ENCODE measurements at regions not wholly inside any gene's neighbourhood (a gene's known extent, or its start where the extent isn't known, plus 50 kb on each side); places are given as distances from the start of the nearest gene placed in this dataset.

GRCh38 chr9:135256581-135257354 is 169.3 kb downstream of the OLFM1 start:
- H3K27ac ChIP-seq (ENCODE audit: low read depth, low read length): no peak overlapping the region
- H3K4me3 ChIP-seq (ENCODE audit: low read depth, low read length): no peak overlapping the region
- no peak overlapping the region for H3K9ac ChIP-seq (ENCODE audit: low read depth, low read length)
- H3K9me3 ChIP-seq (ENCODE audit: control insufficient read depth, insufficient read depth, low read length): no peaks in the 10 kb centered on the region
- peaks cover 12% of the 10 kb centered on the region; the same call in 1 of the 2 replicates for H3K4me1 ChIP-seq (ENCODE audit: control insufficient read depth, insufficient read depth, low read length)
- no peaks in the 10 kb centered on the region for H3K27me3 ChIP-seq (ENCODE audit: control insufficient read depth, insufficient read depth, low read length)
- H3K36me3 ChIP-seq (ENCODE audit: control insufficient read depth, insufficient read depth, low read length): no peaks in the 10 kb centered on the region

GRCh38 chr9:135258461-135258860 is 171.0 kb downstream of the OLFM1 start:
- Histone ChIP-seq H3K27ac (ENCODE audit: low read depth, low read length) (no peak overlapping the region), H3K9me3 (ENCODE audit: control insufficient read depth, insufficient read depth, low read length) (no peaks in the 10 kb centered on the region), H3K27me3 (ENCODE audit: control insufficient read depth, insufficient read depth, low read length) (no peaks in the 10 kb centered on the region), H3K4me3 (ENCODE audit: low read depth, low read length) (no peak overlapping the region), H3K9ac (ENCODE audit: low read depth, low read length) (no peak overlapping the region), H3K4me1 (ENCODE audit: control insufficient read depth, insufficient read depth, low read length) (peaks cover 6% of the 10 kb centered on the region; the same call in 1 of the 2 replicates), H3K36me3 (ENCODE audit: control insufficient read depth, insufficient read depth, low read length) (no peaks in the 10 kb centered on the region)

GRCh38 chr9:135259273-135259672 is 171.8 kb downstream of the OLFM1 start:
- no peak overlapping the region for H3K4me3 ChIP-seq (ENCODE audit: low read depth, low read length)
- no peaks in the 10 kb centered on the region for H3K36me3 ChIP-seq (ENCODE audit: control insufficient read depth, insufficient read depth, low read length)
- no peak overlapping the region for H3K27ac ChIP-seq (ENCODE audit: low read depth, low read length)
- no peaks in the 10 kb centered on the region for H3K9me3 ChIP-seq (ENCODE audit: control insufficient read depth, insufficient read depth, low read length)
- H3K9ac ChIP-seq (ENCODE audit: low read depth, low read length): no peak overlapping the region
- H3K27me3 ChIP-seq (ENCODE audit: control insufficient read depth, insufficient read depth, low read length): no peaks in the 10 kb centered on the region
- H3K4me1 ChIP-seq (ENCODE audit: control insufficient read depth, insufficient read depth, low read length): peaks cover 6% of the 10 kb centered on the region; the same call in 1 of the 2 replicates

- no peak overlapping the region for H3K27ac ChIP-seq (ENCODE audit: low read depth, low read length)
- H3K4me1 ChIP-seq (ENCODE audit: control insufficient read depth, insufficient read depth, low read length): peaks cover 6% of the 10 kb centered on the region; the same call in 1 of the 2 replicates
- H3K27me3 ChIP-seq (ENCODE audit: control insufficient read depth, insufficient read depth, low read length): no peaks in the 10 kb centered on the region
- H3K9me3 ChIP-seq (ENCODE audit: control insufficient read depth, insufficient read depth, low read length): no peaks in the 10 kb centered on the region
- no peak overlapping the region for H3K9ac ChIP-seq (ENCODE audit: low read depth, low read length)
- H3K36me3 ChIP-seq (ENCODE audit: control insufficient read depth, insufficient read depth, low read length): no peaks in the 10 kb centered on the region
- H3K4me3 ChIP-seq (ENCODE audit: low read depth, low read length): no peak overlapping the region
Measured at GRCh38 chr9:135260221-135261180, 173.0 kb downstream of the OLFM1 start.

GRCh38 chr9:135262248-135262647 is 174.8 kb downstream of the OLFM1 start:
- no peaks in the 10 kb centered on the region for H3K27me3 ChIP-seq (ENCODE audit: control insufficient read depth, insufficient read depth, low read length)
- H3K9ac ChIP-seq (ENCODE audit: low read depth, low read length): no peak overlapping the region
- peaks cover 6% of the 10 kb centered on the region; the same call in 1 of the 2 replicates for H3K4me1 ChIP-seq (ENCODE audit: control insufficient read depth, insufficient read depth, low read length)
- H3K27ac ChIP-seq (ENCODE audit: low read depth, low read length): no peak overlapping the region
- H3K9me3 ChIP-seq (ENCODE audit: control insufficient read depth, insufficient read depth, low read length): no peaks in the 10 kb centered on the region
- no peak overlapping the region for H3K4me3 ChIP-seq (ENCODE audit: low read depth, low read length)
- H3K36me3 ChIP-seq (ENCODE audit: control insufficient read depth, insufficient read depth, low read length): no peaks in the 10 kb centered on the region

GRCh38 chr9:135263511-135263910 is 176.0 kb downstream of the OLFM1 start:
- Histone ChIP-seq H3K4me3 (ENCODE audit: low read depth, low read length) (no peak overlapping the region), H3K4me1 (ENCODE audit: control insufficient read depth, insufficient read depth, low read length) (peaks cover 6% of the 10 kb centered on the region; the same call in 1 of the 2 replicates), H3K9me3 (ENCODE audit: control insufficient read depth, insufficient read depth, low read length) (no peaks in the 10 kb centered on the region), H3K27ac (ENCODE audit: low read depth, low read length) (no peak overlapping the region), H3K27me3 (ENCODE audit: control insufficient read depth, insufficient read depth, low read length) (no peaks in the 10 kb centered on the region), H3K36me3 (ENCODE audit: control insufficient read depth, insufficient read depth, low read length) (no peaks in the 10 kb centered on the region), H3K9ac (ENCODE audit: low read depth, low read length) (no peak overlapping the region)

GRCh38 chr9:135265931-135266330 is 178.5 kb downstream of the OLFM1 start:
- Histone ChIP-seq H3K27me3 (ENCODE audit: control insufficient read depth, insufficient read depth, low read length) (no peaks in the 10 kb centered on the region), H3K27ac (ENCODE audit: low read depth, low read length) (no peak overlapping the region), H3K4me1 (ENCODE audit: control insufficient read depth, insufficient read depth, low read length) (peaks cover 3% of the 10 kb centered on the region; the same call in 1 of the 2 replicates), H3K4me3 (ENCODE audit: low read depth, low read length) (no peak overlapping the region), H3K9ac (ENCODE audit: low read depth, low read length) (no peak overlapping the region), H3K36me3 (ENCODE audit: control insufficient read depth, insufficient read depth, low read length) (no peaks in the 10 kb centered on the region), H3K9me3 (ENCODE audit: control insufficient read depth, insufficient read depth, low read length) (no peaks in the 10 kb centered on the region)

- H3K27me3 ChIP-seq (ENCODE audit: control insufficient read depth, insufficient read depth, low read length): no peaks in the 10 kb centered on the region
- H3K4me1 ChIP-seq (ENCODE audit: control insufficient read depth, insufficient read depth, low read length): no peaks in the 10 kb centered on the region; the same call in 1 of the 2 replicates
- H3K9me3 ChIP-seq (ENCODE audit: control insufficient read depth, insufficient read depth, low read length): no peaks in the 10 kb centered on the region
- no peaks in the 10 kb centered on the region for H3K36me3 ChIP-seq (ENCODE audit: control insufficient read depth, insufficient read depth, low read length)
- no peak overlapping the region for H3K9ac ChIP-seq (ENCODE audit: low read depth, low read length)
- H3K27ac ChIP-seq (ENCODE audit: low read depth, low read length): no peak overlapping the region
- H3K4me3 ChIP-seq (ENCODE audit: low read depth, low read length): no peak overlapping the region
Measured at GRCh38 chr9:135267191-135267809, 179.8 kb downstream of the OLFM1 start.

- no peak overlapping the region for H3K9ac ChIP-seq (ENCODE audit: low read depth, low read length)
- no peak overlapping the region for H3K4me3 ChIP-seq (ENCODE audit: low read depth, low read length)
- H3K4me1 ChIP-seq (ENCODE audit: control insufficient read depth, insufficient read depth, low read length): no peaks in the 10 kb centered on the region; the same call in 1 of the 2 replicates
- no peak overlapping the region for H3K27ac ChIP-seq (ENCODE audit: low read depth, low read length)
- no peaks in the 10 kb centered on the region for H3K36me3 ChIP-seq (ENCODE audit: control insufficient read depth, insufficient read depth, low read length)
- H3K27me3 ChIP-seq (ENCODE audit: control insufficient read depth, insufficient read depth, low read length): no peaks in the 10 kb centered on the region
- no peaks in the 10 kb centered on the region for H3K9me3 ChIP-seq (ENCODE audit: control insufficient read depth, insufficient read depth, low read length)
Measured at GRCh38 chr9:135268031-135268430, 180.6 kb downstream of the OLFM1 start.

GRCh38 chr9:135268981-135269380 is 181.5 kb downstream of the OLFM1 start:
- Histone ChIP-seq H3K27me3 (ENCODE audit: control insufficient read depth, insufficient read depth, low read length) (no peaks in the 10 kb centered on the region), H3K9ac (ENCODE audit: low read depth, low read length) (no peak overlapping the region), H3K27ac (ENCODE audit: low read depth, low read length) (no peak overlapping the region), H3K36me3 (ENCODE audit: control insufficient read depth, insufficient read depth, low read length) (no peaks in the 10 kb centered on the region), H3K4me3 (ENCODE audit: low read depth, low read length) (no peak overlapping the region), H3K9me3 (ENCODE audit: control insufficient read depth, insufficient read depth, low read length) (no peaks in the 10 kb centered on the region), H3K4me1 (ENCODE audit: control insufficient read depth, insufficient read depth, low read length) (no peaks in the 10 kb centered on the region; the same call in 1 of the 2 replicates)

Data from HUES48 (cell line).